WERI-Rb-1 (cell line): ENCODE measurements at regions not wholly inside any gene's neighbourhood (a gene's known extent, or its start where the extent isn't known, plus 50 kb on each side); places are given as distances from the start of the nearest gene placed in this dataset.

Source experiments
- DNase-seq: peaks from one replicate; pipeline ENCODE4 v3.0.0-alpha.2; 2020
- H3K27ac ChIP-seq: fragments of 250-450 bp; sonication (Bioruptor Pico); 2 replicates; pipeline ENCODE4 v1.5.1; 2020; ENCODE audit warnings: mild to moderate bottlenecking, moderate library complexity
- H3K27me3 ChIP-seq: fragments of 250-450 bp; sonication (Bioruptor Pico); 2 replicates; pipeline ENCODE4 v1.5.1; 2021; ENCODE audit warnings: mild to moderate bottlenecking, low read depth, moderate library complexity; ENCODE audit not compliant: insufficient read depth, severe bottlenecking
- H3K36me3 ChIP-seq: fragments of 250-450 bp; sonication (Bioruptor Pico); 2 replicates; pipeline ENCODE4 v1.5.1; 2020; ENCODE audit warnings: mild to moderate bottlenecking, moderate library complexity
- H3K4me3 ChIP-seq: 2 replicates; pipeline ENCODE4 v1.5.1; 2011; ENCODE audit warnings: low read depth, mild to moderate bottlenecking, control low read depth, low read length
- H3K9me3 ChIP-seq: fragments of 250-450 bp; sonication (Bioruptor Pico); 2 replicates; pipeline ENCODE4 v1.5.1; 2021; ENCODE audit warnings: mild to moderate bottlenecking, moderate library complexity; ENCODE audit not compliant: severe bottlenecking
- TF ChIP-seq, protein P1 (sequence below): IDR thresholded peaks from 2 replicates; pipeline ENCODE4 v1.5.1; 2011; ENCODE audit warnings: low read depth, mild to moderate bottlenecking, control low read depth, inconsistent platforms, low read length

DNA sequence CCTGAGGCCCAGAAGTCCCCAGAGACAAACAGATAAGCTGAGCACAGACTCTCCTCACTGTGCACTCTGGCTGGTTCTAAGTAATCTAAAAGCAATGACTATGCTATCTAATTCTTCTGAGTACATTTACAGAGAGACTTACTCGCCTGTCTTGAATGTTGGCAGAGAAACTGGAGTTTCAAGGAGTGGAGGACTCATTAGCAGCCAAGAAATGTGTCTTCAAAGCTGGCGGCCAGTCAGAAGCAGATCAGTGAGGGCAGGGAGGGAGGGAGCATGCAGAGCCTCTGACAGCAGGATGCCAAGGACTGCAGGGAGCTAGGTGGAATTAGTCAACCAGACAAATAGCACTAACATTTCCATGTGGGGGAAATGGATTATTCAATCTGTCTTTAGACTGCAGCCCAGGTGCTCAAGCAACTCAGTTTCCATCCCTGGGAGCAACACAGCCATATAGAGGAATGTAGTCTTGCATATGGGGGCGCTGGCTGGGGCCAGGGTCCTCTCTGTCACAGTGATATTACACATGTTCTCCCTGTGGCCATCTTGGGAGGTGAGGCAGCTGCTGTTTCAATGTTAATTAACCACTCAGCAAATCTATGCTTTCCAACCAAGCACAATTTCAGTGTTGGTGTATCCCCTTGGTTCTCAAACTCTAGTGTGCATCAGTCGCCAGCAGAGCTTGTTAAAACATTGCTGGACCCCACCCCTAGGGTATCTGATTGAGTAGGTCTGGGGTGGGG lies 97.9 kb downstream of the CCNA1 start:
- no peaks in the 10 kb centered on the region for H3K9me3 ChIP-seq
- DNase-seq, result no peak
- TF ChIP-seq, protein P1, sequence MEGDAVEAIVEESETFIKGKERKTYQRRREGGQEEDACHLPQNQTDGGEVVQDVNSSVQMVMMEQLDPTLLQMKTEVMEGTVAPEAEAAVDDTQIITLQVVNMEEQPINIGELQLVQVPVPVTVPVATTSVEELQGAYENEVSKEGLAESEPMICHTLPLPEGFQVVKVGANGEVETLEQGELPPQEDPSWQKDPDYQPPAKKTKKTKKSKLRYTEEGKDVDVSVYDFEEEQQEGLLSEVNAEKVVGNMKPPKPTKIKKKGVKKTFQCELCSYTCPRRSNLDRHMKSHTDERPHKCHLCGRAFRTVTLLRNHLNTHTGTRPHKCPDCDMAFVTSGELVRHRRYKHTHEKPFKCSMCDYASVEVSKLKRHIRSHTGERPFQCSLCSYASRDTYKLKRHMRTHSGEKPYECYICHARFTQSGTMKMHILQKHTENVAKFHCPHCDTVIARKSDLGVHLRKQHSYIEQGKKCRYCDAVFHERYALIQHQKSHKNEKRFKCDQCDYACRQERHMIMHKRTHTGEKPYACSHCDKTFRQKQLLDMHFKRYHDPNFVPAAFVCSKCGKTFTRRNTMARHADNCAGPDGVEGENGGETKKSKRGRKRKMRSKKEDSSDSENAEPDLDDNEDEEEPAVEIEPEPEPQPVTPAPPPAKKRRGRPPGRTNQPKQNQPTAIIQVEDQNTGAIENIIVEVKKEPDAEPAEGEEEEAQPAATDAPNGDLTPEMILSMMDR, result no peak
- H3K27ac ChIP-seq, result no peak overlapping the region
- H3K4me3 ChIP-seq, result no peak overlapping the region
- no peaks in the 10 kb centered on the region for H3K27me3 ChIP-seq
- no peaks in the 10 kb centered on the region for H3K36me3 ChIP-seq

DNA sequence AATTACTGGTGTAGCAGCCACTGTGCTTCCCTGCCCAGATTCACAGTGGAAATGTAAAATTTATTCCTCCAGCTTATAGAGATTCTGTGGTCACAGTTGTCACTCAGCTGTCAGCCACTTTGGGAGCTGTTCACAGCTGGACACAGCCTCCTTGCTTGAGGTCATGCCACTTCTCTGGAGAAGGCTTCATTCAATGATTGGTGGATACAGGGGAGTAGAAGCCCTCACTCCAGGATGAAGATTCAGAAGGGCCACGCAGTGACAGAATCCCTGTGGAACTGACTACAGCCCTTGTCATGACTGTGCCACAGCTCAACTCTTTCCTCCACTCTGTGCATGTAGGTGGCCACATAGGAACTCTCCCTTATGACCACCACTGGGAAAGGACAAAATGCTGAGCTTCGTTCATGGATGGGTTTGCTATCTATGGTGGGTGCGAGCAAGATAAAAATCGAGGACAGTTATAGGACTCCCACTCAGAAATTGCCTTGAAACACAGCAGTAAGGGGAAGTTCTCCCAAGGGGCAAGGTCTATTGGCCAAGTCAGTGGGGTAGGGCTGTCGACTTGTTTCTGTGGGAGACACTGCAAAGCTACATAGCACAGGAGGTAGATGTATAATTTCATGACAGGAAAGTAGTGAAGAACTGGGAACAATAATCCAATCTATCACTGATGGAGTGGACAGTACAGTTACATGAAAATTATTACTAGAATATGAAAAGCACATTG lies 98.7 kb downstream of the CCNA1 start:
- no peak overlapping the region for H3K27ac ChIP-seq
- H3K27me3 ChIP-seq, result no peaks in the 10 kb centered on the region
- TF ChIP-seq, protein P1, result no peak
- H3K4me3 ChIP-seq, result no peak overlapping the region
- DNase-seq, result no peak
- H3K9me3 ChIP-seq, result no peaks in the 10 kb centered on the region
- H3K36me3 ChIP-seq, result no peaks in the 10 kb centered on the region

DNA sequence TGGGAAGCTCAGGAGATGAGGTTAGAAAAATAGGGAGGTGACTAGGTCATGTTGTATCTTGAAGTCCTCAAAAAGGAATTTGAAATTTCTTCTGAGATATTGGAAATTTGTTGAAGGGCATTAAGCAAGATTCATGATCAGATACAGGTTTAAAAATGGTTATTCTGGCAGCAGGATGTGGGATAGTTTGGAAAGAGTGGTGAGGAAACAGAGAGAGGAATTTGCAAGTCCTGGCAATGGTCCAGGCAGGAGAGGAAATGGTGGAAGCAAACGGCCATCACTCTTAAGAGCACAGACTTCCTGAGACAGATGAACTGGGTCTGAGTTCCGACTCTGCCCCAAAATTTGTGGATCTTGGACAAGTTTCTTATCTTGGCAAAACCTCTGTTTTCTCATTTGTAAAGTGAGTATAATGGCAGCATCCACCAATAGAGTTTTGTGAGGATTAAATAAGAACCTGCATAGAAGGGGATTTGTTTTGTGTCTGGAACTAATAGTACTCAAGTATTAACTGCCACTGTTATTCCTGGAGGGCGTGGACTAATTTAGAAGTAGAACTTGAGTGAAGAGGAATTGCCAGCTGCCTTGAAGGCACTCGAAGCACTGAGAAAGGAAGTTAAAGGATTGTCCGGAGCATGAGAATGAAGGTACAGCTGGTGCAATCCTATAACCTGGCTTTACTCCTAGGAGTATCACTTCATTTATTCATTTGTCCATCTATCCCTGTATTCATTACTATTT lies 99.6 kb downstream of the CCNA1 start:
- DNase-seq, result no peak

DNA sequence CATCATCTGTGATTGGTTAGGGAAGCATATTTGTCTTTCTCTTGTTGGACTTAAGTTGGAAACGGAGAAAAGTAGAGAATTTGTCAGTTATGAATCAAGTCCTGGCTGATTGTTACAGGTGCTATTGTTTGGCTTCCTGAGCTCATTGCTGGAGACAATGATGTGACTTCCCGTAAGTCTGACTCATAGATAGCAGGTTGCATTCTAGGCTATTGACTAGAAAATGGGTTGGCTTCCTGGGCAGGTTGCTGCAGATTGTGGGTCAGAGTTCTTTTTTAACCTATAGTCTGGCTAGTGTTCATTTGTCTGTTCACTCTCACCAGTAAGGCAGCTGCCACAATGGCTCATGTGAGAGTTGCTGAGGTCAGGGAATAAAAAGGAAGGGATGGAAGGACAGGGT lies 101.5 kb downstream of the CCNA1 start:
- TF ChIP-seq, protein P1, result no peak
- H3K4me3 ChIP-seq, result no peak overlapping the region
- DNase-seq, result no peak
- no peaks in the 10 kb centered on the region for H3K9me3 ChIP-seq
- H3K27ac ChIP-seq, result no peak overlapping the region
- H3K36me3 ChIP-seq, result no peaks in the 10 kb centered on the region
- H3K27me3 ChIP-seq, result no peaks in the 10 kb centered on the region

More for the DNA sequence above, 99.6 kb downstream of the CCNA1 start:
- TF ChIP-seq, protein P1, result no peak
- no peaks in the 10 kb centered on the region for H3K36me3 ChIP-seq
- H3K9me3 ChIP-seq, result no peaks in the 10 kb centered on the region
- no peak overlapping the region for H3K4me3 ChIP-seq
- H3K27ac ChIP-seq, result no peak overlapping the region
- H3K27me3 ChIP-seq, result no peaks in the 10 kb centered on the region

DNA sequence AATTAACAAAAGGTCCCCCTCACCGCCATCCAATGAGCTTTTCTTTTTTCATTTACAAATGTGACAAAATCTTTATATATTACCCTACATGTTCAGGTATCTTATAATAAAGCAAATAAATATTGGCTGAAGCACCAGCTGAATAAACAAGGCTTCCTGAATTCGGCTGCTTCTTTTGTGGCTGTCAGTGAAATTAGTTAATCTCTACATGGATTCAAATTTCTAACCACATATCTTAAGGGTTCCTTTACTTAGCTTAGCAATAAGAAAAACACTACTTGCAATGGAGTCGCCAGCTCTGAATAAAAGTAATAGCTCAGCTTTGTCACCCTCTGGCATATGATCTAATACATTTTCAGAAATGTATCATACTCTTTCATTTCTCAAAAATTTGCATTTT lies 104.3 kb downstream of the CCNA1 start:
- Histone ChIP-seq H3K27me3 (no peaks in the 10 kb centered on the region), H3K36me3 (no peaks in the 10 kb centered on the region), H3K27ac (no peak overlapping the region), H3K9me3 (no peaks in the 10 kb centered on the region), H3K4me3 (no peak overlapping the region)
- TF ChIP-seq, protein P1, result no peak
- no peak for DNase-seq
